Sigmoid colon (tissue), 6 donors: ENCODE measurements at regions not wholly inside any gene's neighbourhood (a gene's known extent, or its start where the extent isn't known, plus 50 kb on each side); places are given as distances from the start of the nearest gene placed in this dataset.

Experiments
- DNase-seq: peaks from one replicate; pipeline ENCODE4 v3.0.0-alpha.2; 2019
- H3K27ac ChIP-seq, 4 donors: fragments of 200-600 bp; sonication (generic); one replicate each; pipeline ENCODE4 v1.5.1; 2016 to 2019; ENCODE audit warnings: mild to moderate bottlenecking in 1 of 4
- H3K27me3 ChIP-seq, 3 donors: fragments of 200-600 bp; sonication (generic); one replicate each; pipeline ENCODE4 v1.5.1; 2019; ENCODE audit warnings: mild to moderate bottlenecking in 1 of 3
- H3K36me3 ChIP-seq, 4 donors: fragments of 200-600 bp; sonication (generic); one replicate each; pipeline ENCODE4 v1.5.1; 2016 to 2019
- H3K4me1 ChIP-seq, 4 donors: fragments of 200-600 bp; sonication (generic); one replicate each; pipeline ENCODE4 v1.5.1; 2017 to 2019
- H3K4me3 ChIP-seq, 4 donors: fragments of 200-600 bp; sonication (generic); one replicate each; pipeline ENCODE4 v1.5.1; 2017 to 2019; ENCODE audit warnings: mild to moderate bottlenecking in 2 of 4, moderate library complexity in 1 of 4
- H3K9me3 ChIP-seq, 4 donors: fragments of 200-600 bp in 3 of 4; sonication (generic) in 3 of 4; one replicate each; pipeline versions ENCODE4 v1.5.1 to v1.6.1; 2013 to 2019
- CTCF ChIP-seq, 4 experiments: fragments of 450-650 bp in 3 of 4; fragments of 200-600 bp in 1 of 4; IDR thresholded peaks; one replicate each; pipeline ENCODE4 v1.5.1; 2016 to 2019; ENCODE audit warnings: antibody characterized with exemption in 4 of 4, mild to moderate bottlenecking in 3 of 4, moderate library complexity in 2 of 4
- EP300 ChIP-seq, 4 donors: sonication (generic); formaldehyde crosslinking; IDR thresholded peaks; one replicate each; pipeline ENCODE4 v1.6.1; 2017; ENCODE audit warnings: antibody characterized with exemption in 4 of 4
- POLR2A ChIP-seq, 2 donors: fragments of 450-650 bp; IDR thresholded peaks; one replicate each; pipeline ENCODE4 v1.6.1; 2016; ENCODE audit warnings: antibody characterized with exemption in 2 of 2, mild to moderate bottlenecking in 2 of 2, moderate library complexity in 2 of 2
- POLR2AphosphoS5 ChIP-seq, 4 donors: sonication (generic); formaldehyde crosslinking; IDR thresholded peaks; one replicate each; pipeline ENCODE4 v1.6.1; 2017; ENCODE audit warnings: antibody characterized with exemption in 4 of 4
- WGBS, 2 donors: extraction: QIAGEN DNeasy Blood & Tissue Kit; methylation state at CpG; one replicate each; pipeline ENCODE4 v1.1.7; 2013; 5-methylcytosine and 5-hydroxymethylcytosine counted together
- intact Hi-C: fragments of 100-400 bp; cut with DNase I; formaldehyde crosslinking; loops from one replicate; pipeline ENCODE4 v1.15.1; 2023
- donor health status: healthy with polysubstance abuse.
- donor health status: healthy.

DNA sequence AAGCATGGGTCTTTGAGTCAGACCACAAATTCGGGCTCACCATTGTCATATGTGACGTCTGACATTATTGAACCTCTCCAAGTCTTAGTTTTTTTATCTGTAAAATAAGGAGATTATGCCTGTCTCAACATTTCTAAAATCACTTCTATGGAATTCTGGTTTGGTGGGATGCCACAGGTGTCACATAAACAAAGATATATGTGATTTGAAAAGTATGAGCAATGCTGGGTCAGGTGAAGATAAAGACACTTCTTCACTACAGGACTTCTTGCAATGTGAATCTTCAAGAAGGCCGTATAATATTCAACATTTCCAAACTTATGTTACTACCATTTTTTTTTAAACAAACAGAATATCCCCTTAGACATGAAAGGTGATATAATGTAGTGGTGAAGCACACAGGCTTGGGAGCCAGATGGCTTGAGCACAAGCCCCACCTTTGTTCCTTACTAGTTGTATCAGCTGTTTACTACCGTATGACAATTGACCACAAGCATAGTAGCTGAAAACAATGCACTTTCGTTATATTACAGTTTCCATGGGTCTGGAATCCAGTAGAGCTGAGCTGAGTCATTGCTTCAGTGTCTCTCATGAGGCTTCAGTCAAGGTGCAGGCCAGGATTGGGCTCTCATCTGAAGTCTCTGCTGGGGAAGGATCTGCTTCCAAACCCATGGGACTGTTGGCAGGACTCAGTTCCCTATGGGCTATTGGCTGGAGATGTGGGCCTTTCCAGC, 87.7 kb downstream of the UTP18 start:
- WGBS, 2 donors = 80 to 90% methylated on average over 5 of the region's 5 CpGs

GRCh38 chr17:51351080-51351479, 90.7 kb downstream of the UTP18 start:
- no peaks in the 10 kb centered on the region for H3K36me3 ChIP-seq
- intact Hi-C loops = no loop called here

More for the DNA sequence above, 87.7 kb downstream of the UTP18 start:
- no peak for DNase-seq
- Histone ChIP-seq H3K27me3 (peaks cover 0 to 5% (median 0%) of the 10 kb centered on the region in 3 donors), H3K9me3 (no peaks in the 10 kb centered on the region), H3K27ac (no peak overlapping the region), H3K36me3 (no peaks in the 10 kb centered on the region), H3K4me1 (peaks cover 0 to 5% (median 0%) of the 10 kb centered on the region in 4 donors), H3K4me3 (no peak overlapping the region)
- intact Hi-C loops = no loop called here
- no peak for TF ChIP-seq CTCF (IDR thresholded peaks at IDR 0.05)
- no peak for TF ChIP-seq POLR2AphosphoS5 (IDR thresholded peaks at IDR 0.05)
- no peak for TF ChIP-seq POLR2A (IDR thresholded peaks at IDR 0.05)
- no peak for TF ChIP-seq EP300 (IDR thresholded peaks at IDR 0.05)

GRCh38 chr17:51351890-51352289, 91.5 kb downstream of the UTP18 start:
- no peak overlapping the region for H3K27ac ChIP-seq
- no peaks in the 10 kb centered on the region for H3K36me3 ChIP-seq
- 83 to 85% methylated on average over 3 of the region's 3 CpGs for WGBS, 2 donors

More at GRCh38 chr17:51351080-51351479, 90.7 kb downstream of the UTP18 start:
- peaks cover 0 to 5% (median 0%) of the 10 kb centered on the region in 3 donors for H3K27me3 ChIP-seq
- no peak for DNase-seq
- no peak overlapping the region for H3K27ac ChIP-seq
- no peaks in the 10 kb centered on the region for H3K9me3 ChIP-seq
- TF ChIP-seq CTCF (IDR thresholded peaks at IDR 0.05) (no peak), EP300 (IDR thresholded peaks at IDR 0.05) (no peak), POLR2A (IDR thresholded peaks at IDR 0.05) (no peak), POLR2AphosphoS5 (IDR thresholded peaks at IDR 0.05) (no peak)
- H3K4me1 ChIP-seq = peaks cover 0 to 5% (median 0%) of the 10 kb centered on the region in 4 donors
- 81 to 86% methylated on average over 6 of the region's 6 CpGs for WGBS, 2 donors
- H3K4me3 ChIP-seq = no peak overlapping the region

GRCh38 chr17:51352798-51353197, 92.5 kb downstream of the UTP18 start:
- no peak for DNase-seq
- H3K27ac ChIP-seq = no peak overlapping the region
- no peaks in the 10 kb centered on the region for H3K9me3 ChIP-seq
- intact Hi-C loops = no loop called here
- 36 to 67% methylated on average over 1 of the region's 1 CpG for WGBS, 2 donors
- peaks cover 0 to 5% (median 0%) of the 10 kb centered on the region in 3 donors for H3K27me3 ChIP-seq
- H3K4me1 ChIP-seq = peaks cover 0 to 5% (median 0%) of the 10 kb centered on the region in 4 donors
- TF ChIP-seq CTCF (IDR thresholded peaks at IDR 0.05) (no peak), EP300 (IDR thresholded peaks at IDR 0.05) (no peak), POLR2A (IDR thresholded peaks at IDR 0.05) (no peak), POLR2AphosphoS5 (IDR thresholded peaks at IDR 0.05) (no peak)
- no peak overlapping the region for H3K4me3 ChIP-seq
- no peaks in the 10 kb centered on the region for H3K36me3 ChIP-seq

More at GRCh38 chr17:51351890-51352289, 91.5 kb downstream of the UTP18 start:
- no peak for TF ChIP-seq POLR2A (IDR thresholded peaks at IDR 0.05)
- TF ChIP-seq CTCF (IDR thresholded peaks at IDR 0.05) = no peak
- TF ChIP-seq EP300 (IDR thresholded peaks at IDR 0.05) = no peak
- no peak for TF ChIP-seq POLR2AphosphoS5 (IDR thresholded peaks at IDR 0.05)
- H3K27me3 ChIP-seq = peaks cover 0 to 5% (median 0%) of the 10 kb centered on the region in 3 donors
- no peaks in the 10 kb centered on the region for H3K9me3 ChIP-seq
- intact Hi-C loops = no loop called here
- no peak for DNase-seq
- no peak overlapping the region for H3K4me3 ChIP-seq
- peaks cover 0 to 5% (median 0%) of the 10 kb centered on the region in 4 donors for H3K4me1 ChIP-seq
